ENCODE measurements at regions not wholly inside any gene's neighbourhood (a gene's known extent, or its start where the extent isn't known, plus 50 kb on each side); places are given as distances from the start of the nearest gene placed in this dataset.

DNA sequence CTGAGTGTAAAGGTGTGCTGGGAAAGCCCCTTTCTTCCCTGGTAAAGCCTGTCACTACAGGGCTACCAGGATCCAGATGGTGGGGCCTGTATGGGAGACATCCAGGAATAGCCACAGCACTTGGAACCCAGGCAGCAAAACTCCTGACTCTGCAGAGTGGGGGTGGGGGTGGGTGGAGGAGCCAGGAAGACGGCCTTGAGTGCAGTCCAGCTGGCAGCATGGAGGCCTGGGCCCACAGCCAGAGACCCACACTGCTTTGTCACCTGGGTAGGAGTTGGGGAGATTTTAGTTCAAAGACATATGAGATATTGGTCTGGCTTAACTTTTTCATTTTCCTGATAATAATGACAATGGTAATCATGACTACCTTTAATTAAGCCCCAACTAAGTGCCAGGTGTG, 116.7 kb upstream of the MRPS22 start:
- no peak for TF ChIP-seq POLR2AphosphoS5 (IDR thresholded peaks at IDR 0.05; ENCODE audit: control insufficient read depth, insufficient read depth, low read depth, low read length)
- TF ChIP-seq ZNF445 (CRISPR knock-in tag; IDR thresholded peaks at IDR 0.05; ENCODE audit: low read depth), result no peak
- no peak for TF ChIP-seq ZNF175 (CRISPR knock-in tag; IDR thresholded peaks at IDR 0.05; ENCODE audit: low read depth)
- TF ChIP-seq CTCF (IDR thresholded peaks at IDR 0.05 in 2 of 3, conservative IDR thresholded peaks at IDR 0.05 in 1 of 3; ENCODE audit: insufficient read depth in 2 of 3, low read depth in 1 of 3, low read length in 3 of 3), result no peak
- TF ChIP-seq IRF2 (CRISPR knock-in tag; IDR thresholded peaks at IDR 0.05), result no peak
- no peak for TF ChIP-seq NELFE (IDR thresholded peaks at IDR 0.05; ENCODE audit: insufficient read depth, insufficient read length)
- TF ChIP-seq PTTG1 (tag; IDR thresholded peaks at IDR 0.05; ENCODE audit: low read depth), result no peak
- TF ChIP-seq ARNT (IDR thresholded peaks at IDR 0.05), result no peak
- TF ChIP-seq DPF2 (IDR thresholded peaks at IDR 0.05), result no peak
- TF ChIP-seq EZH2 (IDR thresholded peaks at IDR 0.05; ENCODE audit: borderline replicate concordance, low read depth, low read length), result no peak
